GM11168 (cell line): ENCODE measurements at regions not wholly inside any gene's neighbourhood (a gene's known extent, or its start where the extent isn't known, plus 50 kb on each side); places are given as distances from the start of the nearest gene placed in this dataset.
"Not testable (repeated sequence)": the region's sequence is repeated elsewhere in the genome, so short reads cannot be mapped to it uniquely, and the experiment has no call there.

Experiments used
- in situ Hi-C: fragments of 300-500 bp; cut with MboI; formaldehyde crosslinking; loops from one replicate; pipeline ENCODE4 v1.12.0; 2022; ENCODE audit warnings: low sequenced_read_pairs; ENCODE audit not compliant: unreplicated experiment

DNA sequence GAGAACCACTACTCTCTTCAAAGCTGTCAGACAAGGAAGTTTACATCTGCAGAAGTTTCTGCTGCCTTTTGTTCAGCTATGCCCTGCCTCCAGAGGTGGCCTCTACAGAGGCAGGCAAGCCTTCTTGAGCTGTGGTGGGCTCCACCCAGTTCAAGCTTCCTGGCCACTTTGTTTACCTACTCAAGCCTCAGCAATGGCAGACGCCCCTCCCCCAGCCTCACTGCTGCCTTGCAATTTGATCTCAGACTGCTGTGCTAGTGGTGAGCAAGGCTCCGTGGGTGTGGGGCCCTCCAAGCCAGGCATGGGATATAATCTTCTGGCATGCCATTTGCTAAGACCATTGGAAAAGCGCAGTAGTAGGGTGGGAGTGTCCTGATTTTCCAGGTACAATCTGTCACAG lies 144.0 kb downstream of the CCNG2 start:
- in situ Hi-C loops, result not testable (repeated sequence)

DNA sequence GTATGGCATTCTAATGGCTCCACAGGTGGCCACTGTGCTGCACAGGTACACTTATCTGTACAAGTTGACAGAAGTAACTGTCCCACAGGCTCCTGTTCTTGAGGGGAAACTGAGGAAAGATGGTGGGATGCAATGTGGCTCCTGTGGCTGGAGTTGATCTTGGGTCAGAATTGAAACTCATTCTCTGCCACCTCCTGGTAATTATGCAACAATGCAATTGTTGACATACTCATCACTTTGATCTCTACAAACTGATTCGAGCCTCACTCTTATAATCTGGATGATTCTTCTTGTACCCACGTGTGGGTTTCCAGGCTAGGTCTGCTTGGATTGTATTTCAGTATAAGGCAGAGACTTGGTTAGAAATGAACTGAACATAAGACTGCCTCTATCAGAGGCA lies 148.8 kb downstream of the CCNG2 start:
- in situ Hi-C loops, result no loop called here

DNA sequence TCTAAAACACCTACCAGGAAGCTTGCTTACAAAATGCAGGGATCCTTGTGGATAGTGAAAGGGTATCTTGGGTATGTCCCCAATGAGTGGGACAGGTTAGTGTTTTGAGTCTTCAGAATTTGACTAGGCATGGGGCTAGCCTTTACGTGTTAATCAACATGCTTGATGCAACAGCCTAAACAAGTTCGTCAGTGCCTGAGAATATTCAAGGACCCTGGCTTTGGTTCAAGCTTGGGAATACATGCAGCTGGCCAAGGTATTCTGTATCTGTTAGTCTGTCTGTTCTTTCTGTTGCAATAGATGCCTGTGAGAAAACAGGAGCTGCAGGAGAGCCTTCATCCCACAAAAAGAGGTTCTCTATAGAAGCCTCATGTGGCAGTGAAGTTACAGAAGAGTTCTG lies 149.5 kb downstream of the CCNG2 start:
- in situ Hi-C loops, result no loop called here

DNA sequence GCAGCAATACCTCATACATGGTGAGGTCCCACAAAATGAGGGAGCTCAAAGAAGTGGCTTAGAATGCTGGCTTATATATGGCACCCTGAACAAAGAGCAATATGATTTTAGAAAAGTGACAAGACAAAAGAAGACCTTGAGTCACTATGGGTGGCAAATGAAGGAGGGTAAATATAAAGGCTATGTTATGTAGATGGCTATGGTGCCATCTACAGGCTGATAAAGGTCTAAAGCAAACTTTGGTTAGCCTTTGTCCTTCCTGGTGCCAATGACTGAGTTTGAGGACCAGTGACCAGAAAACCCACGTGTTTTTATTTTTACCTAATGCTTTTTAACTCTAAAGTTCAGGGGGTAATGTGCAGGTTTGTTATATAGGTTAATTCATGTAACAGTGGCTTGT lies 151.8 kb downstream of the CCNG2 start:
- in situ Hi-C loops, result no loop called here

DNA sequence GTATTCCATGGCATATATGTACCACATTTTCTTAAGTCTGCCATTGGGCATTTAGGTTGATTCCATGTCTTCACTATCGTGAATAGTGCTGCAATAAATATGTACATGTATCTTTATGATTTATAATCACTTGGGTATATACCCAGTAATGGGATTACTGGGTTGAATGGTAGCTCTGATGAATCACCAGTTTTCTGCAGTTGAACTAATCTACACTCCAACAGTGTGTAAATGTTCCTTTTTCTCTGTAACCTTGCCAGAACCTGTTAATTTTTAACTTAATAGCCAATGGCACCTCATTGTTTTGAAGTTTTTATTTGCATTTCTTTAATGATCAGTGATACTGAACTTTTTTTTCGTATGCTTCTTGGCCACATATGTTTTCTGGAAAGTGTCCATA lies 152.5 kb downstream of the CCNG2 start:
- in situ Hi-C loops, result no loop called here

DNA sequence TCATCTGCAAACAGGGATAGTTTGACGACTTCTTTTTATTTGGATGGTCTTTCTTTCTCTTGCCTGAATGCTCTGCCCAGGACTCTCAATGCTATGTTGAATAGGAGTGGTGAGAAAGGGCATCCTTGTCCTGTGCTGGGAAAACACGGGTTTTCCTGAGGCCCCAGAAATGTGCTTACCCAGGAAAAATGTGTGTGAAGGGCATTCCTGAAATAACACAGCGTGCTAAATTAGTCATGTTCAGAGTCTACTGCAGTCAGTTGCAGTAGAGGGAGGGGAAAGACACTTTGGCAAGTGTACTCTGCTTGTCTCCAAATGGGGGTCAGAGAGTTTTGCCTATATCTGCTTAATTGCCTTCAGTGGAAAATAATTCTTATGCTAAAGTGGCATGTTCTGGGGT lies 153.9 kb downstream of the CCNG2 start:
- in situ Hi-C loops, result no loop called here

DNA sequence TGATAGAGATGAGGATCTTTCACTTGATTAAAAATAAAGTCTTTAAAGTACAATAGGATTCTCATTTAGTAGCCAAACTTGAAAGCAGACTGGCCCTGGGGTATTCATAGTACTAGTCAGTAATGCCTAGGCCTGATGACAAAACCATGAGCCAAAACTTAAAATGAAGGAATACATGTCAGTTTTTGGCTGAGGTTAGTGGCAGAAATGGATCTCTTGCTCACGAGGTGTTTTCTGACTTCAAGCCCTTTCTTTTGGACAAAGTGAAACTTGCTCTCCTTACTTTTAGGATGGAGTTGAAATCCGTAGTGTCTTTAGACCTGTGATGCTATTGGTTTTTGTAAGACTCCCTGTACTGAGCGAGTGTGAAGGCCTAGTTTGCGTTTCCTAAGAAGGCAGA lies 157.7 kb downstream of the CCNG2 start:
- in situ Hi-C loops, result no loop called here

DNA sequence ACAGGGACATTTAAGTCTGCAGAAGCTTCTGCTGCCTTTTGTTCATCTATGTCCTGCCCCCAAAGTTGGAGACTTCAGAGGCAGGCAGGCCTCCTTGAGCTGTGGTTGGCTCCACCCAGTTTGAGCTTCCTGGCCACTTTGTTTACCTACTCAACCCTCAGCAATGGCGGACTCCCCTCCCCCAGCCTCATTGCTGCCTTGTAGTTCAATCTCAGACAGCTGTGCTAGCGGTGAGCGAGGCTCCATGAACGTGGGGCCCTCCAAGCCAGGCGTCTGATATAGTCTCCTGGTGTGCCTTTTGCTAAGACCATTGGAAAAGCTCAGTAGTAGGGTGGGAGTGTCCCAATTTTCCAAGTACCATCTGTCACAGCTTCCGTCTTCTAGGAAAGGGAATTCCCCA lies 170.1 kb downstream of the CCNG2 start:
- in situ Hi-C loops, result no loop called here

DNA sequence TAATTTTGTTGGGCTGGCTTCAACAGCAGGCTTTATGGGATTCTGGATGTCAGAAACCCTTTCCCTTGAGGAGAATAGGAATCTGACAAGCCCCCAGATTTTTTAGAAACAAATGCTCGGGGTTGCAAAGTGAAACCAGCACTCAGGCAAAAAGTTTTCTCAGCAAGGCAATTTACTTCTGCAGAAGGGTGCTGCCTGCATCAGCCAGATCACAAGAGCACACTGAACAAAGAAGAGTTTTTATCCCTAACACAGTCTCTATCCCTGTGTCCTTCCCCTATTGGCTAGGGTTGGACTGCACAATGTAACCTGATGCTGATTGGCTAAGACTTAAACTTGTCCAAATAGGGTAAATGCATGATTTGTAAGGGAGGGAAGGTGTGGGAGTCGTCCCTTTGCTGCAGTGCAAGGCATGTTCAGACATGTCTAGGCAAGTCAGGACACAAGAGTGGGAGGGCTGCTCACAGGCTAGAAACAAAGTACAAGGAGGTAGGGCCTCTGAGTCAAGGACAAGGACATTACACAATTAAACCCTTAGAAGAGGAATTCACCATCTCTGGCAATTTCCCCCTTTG lies 175.8 kb downstream of the CCNG2 start:
- in situ Hi-C loops, result no loop called here

DNA sequence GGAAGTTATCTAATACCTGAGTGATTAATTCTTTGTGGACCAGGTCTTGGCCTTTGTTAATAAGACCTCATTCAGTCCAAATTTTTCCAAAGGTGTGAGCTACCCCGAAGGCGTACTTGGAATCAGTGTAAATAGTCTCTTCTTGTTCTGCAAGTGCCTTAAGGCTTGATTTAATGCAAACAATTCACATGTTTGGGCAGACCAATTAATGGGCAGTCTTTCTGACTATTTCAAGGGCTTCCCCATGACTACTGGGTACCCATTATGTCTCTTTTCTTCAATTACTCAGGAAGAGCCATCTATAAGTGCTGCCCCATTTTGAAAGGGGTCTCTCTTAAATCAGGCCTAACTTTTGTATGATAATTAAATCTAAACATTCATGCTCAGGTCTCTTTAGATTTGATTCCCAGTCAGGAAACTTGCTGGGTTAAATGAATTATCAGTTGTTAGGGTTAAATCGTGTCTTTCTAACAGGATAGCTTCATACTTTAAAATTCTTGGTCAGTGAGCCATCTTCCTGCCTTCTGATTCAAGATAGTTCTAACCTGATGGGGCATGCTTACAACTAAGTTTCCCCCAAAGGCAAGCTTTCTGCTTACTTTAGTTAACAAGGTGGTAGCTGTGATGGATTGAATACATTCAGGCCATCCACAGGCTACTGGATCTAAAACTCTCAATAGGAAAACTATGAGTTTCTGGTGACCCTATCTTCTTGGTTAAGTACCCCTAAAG lies 179.6 kb downstream of the CCNG2 start:
- in situ Hi-C loops, result no loop called here

DNA sequence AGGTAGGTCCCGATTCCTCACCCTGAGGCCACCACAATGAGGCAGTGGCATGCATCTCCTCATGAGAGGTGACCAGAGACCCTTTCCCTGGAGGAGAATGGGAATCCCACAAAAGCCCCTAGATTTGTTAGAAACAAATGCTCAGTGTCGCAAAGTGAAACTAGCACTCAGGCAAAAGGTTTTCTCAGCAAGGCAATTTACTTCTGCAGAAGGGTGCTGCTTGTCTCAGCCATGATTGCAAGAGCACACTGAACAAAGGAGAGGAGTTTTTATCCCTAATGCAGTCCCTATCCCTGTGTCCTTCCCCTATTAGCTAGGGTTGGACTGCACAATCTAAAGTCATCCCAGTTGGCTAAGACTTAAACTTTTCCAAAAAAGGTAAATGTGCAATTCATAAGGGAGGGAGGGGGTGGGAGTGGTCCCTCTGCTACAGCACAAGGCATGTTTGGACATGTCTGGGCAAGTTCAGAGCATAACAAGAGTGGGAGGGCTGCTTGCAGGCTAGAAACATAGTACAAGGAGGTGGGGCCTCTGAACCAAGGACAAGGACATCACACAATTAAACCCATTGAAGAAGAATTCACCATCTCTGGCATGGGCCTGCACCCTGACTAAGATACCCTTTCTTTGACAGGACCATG lies 185.3 kb downstream of the CCNG2 start:
- in situ Hi-C loops, result no loop called here

DNA sequence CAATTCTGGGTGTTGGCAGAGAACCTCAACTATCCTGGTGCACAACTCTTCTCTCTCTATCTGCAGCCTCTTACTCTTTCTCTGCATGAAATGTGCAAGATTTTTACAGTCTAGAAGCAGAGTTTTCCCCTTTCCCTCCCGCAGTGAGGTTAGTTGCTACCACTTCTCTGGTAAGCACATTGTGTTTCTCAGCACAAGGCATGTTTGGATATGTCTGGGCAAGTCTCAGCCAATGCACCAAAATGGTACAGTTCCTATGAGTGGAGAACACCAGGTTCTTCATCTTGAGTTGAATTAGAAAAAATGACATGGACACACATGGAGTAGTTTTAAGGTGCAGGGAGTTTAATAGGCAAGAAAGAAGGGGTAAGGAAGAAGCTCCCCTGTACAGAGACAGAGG lies 187.0 kb downstream of the CCNG2 start:
- in situ Hi-C loops, result no loop called here

DNA sequence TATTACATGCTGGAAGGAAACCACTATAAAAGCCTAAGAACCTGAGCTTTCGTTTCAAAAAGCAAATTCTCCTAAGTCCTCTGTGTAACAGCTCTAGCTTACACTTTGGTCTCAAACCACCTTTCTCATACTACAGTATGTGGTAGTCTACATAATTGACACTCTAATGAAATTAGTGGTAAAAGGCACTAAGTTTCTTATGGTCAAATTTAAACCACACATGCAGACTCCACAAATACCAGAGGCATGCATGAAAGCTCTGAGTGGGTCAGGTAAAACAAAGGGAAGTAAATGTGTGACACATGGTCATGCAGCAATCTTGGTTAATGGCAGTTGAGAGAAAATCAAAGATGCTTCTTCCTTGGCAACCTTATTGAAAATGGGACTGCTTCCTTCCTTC lies 187.8 kb downstream of the CCNG2 start:
- in situ Hi-C loops, result no loop called here

DNA sequence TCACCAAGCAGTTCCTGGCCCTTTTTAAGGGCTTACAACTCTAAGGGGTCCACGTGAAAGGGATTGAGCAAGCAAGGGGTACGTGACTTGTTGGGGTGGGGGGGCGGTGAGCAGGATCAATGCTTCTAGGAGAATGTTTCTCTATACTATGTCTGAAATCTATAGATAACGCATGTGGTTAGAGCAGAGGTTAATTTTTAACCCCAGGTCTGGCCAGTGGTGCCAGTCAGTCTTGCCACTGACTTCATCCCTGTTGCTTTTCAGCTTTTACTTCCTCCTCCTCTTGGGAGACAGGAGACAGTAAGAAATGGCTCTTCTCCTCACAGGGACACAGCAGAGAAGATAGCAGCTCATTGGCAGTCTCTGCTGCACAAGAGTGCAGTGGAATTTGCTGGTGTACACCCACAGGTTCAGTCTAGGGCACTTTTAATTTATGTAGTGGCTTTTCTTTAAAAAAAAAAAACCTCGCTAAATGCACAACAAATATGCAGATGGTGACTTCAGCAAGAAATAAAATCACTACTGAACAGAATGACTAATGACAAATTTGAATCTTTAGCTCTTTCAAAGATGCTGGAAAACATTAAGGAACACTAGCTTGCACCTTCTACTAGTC lies 190.5 kb downstream of the CCNG2 start:
- in situ Hi-C loops, result no loop called here

DNA sequence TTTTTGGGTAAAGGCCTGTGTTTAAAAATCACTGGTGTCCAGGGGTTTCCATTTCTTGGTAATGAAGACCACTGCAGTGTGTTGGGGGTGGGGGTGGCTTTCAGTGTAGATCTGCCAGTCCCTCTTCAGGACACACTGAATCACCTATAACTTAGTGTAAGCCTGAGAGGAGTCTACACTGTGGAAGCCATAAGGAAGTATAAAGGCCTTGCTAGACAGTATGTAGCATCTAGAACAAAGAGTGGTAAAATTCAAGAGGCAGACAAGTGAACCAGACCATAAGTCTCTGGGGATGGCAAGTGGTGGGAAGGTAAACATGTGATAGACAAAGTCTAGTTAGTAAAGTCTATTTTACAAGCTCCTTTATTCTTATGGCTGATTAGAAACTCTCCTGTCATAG lies 191.8 kb downstream of the CCNG2 start:
- in situ Hi-C loops, result no loop called here

DNA sequence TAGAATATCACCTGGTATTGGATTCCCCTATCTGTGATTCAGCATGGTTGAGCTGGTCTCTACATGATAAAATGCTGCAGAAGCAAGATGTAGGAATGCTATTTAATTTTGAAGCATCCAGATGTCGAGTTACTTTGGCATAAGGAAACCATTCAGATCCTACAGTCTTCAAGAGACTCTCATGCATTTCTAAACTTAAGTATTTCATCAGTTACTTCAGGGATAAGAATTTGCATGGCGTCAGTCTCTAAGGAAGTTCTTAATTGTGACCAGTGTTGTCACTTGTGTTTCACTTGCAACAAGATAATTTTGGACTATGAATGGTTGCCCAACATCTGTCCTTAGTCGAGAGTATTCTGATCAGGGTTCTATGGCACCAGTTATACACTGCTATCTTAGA lies 192.4 kb downstream of the CCNG2 start:
- in situ Hi-C loops, result no loop called here

DNA sequence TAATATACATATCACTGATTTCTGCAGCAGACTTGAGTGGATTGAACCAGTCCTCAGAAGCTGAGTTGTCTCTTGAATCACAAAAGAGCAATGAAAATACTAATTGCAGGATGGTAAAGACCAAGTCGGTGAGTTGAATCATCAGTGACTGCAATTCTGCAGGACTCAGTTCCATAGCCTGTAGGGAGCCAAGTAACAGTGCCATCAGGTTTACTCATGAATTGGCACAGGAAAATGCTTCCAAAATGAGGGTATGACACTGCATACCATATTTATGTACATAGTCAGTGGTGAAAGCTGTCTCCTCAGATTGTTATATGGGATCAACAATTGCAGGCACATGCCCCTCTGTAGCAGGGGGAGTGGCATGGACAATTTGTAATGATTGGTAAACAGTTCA lies 192.8 kb downstream of the CCNG2 start:
- in situ Hi-C loops, result no loop called here

DNA sequence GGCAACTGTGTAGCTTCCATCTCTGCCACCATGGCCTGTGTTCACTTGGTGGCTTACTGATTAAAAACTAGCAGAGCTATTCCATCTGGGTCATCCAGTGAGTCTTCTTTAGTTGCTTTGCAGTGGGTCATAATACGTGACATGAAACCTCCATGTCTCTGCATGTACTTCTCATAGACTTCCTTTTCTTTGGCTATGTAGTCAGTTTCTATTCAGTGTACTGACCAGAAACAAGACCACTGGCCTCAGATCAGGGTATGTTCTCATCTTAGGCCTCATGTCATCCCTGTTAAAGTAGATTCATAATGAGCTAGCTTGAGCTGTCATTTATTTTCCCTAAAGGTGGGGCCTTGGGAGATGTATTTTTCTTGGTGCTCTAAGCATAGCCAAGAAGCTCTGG lies 195.2 kb downstream of the CCNG2 start:
- in situ Hi-C loops, result no loop called here

DNA sequence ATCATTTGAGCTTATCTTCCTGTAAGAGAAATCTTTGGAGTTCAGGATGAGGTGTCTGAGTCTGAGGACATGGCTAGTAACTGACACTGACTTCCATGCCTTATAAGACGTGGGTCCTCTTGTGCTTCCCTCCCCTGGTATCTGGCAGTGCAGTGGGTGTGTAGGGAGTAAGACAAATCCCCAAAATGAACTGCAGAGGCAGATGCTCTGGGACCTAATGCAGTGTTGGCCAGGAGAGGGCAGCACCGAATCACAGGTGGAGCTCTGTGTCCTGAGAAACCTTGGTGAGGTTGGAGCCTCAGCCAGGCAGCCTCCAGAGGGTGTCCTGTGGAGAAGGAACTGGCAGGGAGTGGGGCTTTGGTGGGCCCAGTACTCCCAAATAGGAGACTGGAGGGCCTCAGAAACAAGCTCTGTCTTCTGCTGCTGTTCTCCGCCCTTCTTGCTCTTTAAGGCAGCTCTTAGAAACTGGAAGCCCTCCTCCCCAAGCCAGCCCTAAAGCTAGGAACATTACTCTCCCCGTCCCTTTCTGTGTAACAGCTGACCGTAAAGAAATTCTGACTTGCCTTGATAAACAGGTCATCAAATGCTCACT lies 196.8 kb downstream of the CCNG2 start:
- in situ Hi-C loops, result not testable (repeated sequence)

DNA sequence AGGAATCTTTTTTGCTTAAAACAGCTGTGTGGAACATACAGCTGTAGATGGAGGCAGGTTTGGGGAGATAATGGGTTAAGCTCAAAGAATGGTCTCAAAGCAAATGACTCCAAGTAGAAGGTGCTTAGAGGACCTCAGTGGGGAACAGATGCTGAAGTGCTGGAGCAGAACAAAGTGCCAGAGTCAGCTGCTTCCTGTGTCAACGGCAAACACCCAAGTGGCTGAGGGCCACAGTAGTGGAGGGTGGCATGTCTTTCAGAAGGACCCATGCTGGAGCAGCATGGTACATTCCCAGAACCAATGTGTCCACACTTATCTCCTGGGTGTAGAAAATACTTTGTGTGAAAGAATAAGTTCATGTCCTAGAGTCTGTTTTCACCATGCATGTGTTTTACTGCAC lies 197.5 kb downstream of the CCNG2 start:
- in situ Hi-C loops, result no loop called here

DNA sequence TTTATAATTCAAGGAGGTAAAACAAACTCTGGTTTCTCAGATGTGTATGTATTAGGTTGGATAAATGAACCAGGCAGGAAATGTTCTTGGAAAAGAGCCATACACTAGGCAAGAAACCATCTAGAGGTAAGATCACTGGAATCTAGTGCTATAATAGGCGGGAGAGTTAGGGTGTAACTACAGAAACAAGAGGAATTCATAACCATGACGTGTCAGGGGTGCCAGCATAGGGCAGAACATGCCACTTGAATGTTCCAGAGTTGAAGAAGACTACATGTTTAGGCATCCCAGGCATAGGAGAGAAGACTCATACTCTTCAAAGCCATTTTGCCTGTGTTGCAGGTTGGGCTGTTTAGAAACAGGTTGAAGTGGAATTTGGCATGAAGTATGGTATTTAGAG lies 198.7 kb downstream of the CCNG2 start:
- in situ Hi-C loops, result loop anchor here (5.0 kb wide), 1 partner anchor 113 kb away; no protein-coding TSS in a partner anchor
